Brain microvascular endothelial cell (primary cell): ENCODE measurements at regions not wholly inside any gene's neighbourhood (a gene's known extent, or its start where the extent isn't known, plus 50 kb on each side); places are given as distances from the start of the nearest gene placed in this dataset.

Experiments
- DNase-seq: peaks from one replicate; pipeline ENCODE4 v3.0.0-alpha.2; 2020
- H3K27ac ChIP-seq: fragments of 250-450 bp; sonication (Bioruptor Pico); 2 replicates; pipeline ENCODE4 v1.5.1; 2020; ENCODE audit warnings: mild to moderate bottlenecking, moderate library complexity
- H3K27me3 ChIP-seq: fragments of 250-450 bp; sonication (Bioruptor Pico); replicated peaks from 2 replicates; pipeline ENCODE4 v1.5.1; 2020; ENCODE audit warnings: mild to moderate bottlenecking
- H3K36me3 ChIP-seq: fragments of 250-450 bp; sonication (Bioruptor Pico); replicated peaks from 2 replicates; pipeline ENCODE4 v1.5.1; 2020; ENCODE audit warnings: mild to moderate bottlenecking
- H3K4me3 ChIP-seq: 2 replicates; pipeline ENCODE4 v1.5.1; 2011; ENCODE audit warnings: low read depth, mild to moderate bottlenecking, control low read depth, low read length, moderate library complexity
- in situ Hi-C: cut with HindIII; loops from 2 replicates; pipeline ENCODE4 v1.10.0; 2017; ENCODE audit warnings: low sequenced_read_pairs, low pct_ligation_motif_present
- TF ChIP-seq, protein P1 (sequence below): IDR thresholded peaks from 2 replicates; pipeline ENCODE4 v1.5.1; 2011; ENCODE audit warnings: low read depth, mild to moderate bottlenecking, moderate library complexity, low read length, control low read depth, inconsistent platforms; ENCODE audit errors: missing control alignments

DNA sequence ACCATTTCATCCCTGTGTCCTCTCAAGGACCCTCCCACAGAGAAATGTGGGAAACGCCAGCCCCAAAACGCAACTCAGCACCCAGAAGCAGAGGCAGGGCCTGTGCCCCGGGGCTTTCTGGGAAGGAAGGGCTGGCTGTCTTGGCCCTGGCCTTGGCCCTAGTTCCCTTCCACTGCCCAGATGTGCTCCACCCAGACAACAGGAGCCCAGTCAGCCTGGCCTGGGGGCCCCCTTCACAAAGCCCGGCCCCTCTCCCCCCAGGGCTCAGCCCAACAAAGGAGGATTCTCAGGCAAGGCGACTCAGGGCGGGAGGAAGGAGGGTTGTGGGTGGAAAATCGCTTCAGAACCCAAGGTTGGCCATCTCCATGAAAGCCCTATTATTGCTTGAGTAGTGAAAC is 82.5 kb downstream of the PJA1 start:
- Histone ChIP-seq H3K4me3 (no peak overlapping the region), H3K27ac (no peak overlapping the region)
- TF ChIP-seq, protein P1, sequence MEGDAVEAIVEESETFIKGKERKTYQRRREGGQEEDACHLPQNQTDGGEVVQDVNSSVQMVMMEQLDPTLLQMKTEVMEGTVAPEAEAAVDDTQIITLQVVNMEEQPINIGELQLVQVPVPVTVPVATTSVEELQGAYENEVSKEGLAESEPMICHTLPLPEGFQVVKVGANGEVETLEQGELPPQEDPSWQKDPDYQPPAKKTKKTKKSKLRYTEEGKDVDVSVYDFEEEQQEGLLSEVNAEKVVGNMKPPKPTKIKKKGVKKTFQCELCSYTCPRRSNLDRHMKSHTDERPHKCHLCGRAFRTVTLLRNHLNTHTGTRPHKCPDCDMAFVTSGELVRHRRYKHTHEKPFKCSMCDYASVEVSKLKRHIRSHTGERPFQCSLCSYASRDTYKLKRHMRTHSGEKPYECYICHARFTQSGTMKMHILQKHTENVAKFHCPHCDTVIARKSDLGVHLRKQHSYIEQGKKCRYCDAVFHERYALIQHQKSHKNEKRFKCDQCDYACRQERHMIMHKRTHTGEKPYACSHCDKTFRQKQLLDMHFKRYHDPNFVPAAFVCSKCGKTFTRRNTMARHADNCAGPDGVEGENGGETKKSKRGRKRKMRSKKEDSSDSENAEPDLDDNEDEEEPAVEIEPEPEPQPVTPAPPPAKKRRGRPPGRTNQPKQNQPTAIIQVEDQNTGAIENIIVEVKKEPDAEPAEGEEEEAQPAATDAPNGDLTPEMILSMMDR = no peak

DNA sequence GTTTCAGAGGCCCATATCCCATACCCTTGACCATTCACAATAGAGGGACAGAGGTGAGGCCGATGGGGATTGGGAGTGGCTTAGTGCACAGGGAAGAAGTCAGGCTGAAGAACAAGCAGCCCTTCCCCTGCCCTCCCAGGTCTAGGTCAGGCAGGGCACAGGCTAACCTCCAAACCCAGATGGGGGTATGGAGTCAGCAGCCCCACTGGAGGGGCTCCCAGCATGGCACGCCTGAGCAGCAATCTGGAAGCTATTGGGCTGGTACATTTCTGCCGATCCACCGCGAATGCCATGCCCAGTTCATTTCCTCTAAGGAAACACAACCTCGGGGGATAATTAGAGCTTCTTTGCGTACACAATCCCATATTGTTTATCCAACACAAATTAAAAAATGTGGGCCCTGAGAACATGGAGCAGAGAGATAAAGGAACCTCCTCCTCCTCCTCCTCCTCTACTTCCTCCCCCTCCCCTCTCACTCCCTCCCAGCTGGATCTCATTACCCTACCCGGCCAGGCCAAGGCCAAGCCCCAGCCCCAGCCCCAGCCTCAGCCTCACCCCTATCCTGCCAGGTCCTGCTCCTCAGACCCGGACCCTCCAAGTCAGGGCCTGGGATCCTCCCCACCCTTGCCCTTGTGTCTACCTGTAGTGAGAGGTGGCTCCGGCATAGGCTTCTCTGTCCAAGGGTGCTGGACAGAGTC is 83.0 kb downstream of the PJA1 start:
- H3K4me3 ChIP-seq = no peak overlapping the region
- in situ Hi-C loops = no loop called here
- no peaks in the 10 kb centered on the region for H3K36me3 ChIP-seq
- no peaks in the 10 kb centered on the region for H3K27me3 ChIP-seq
- no peak overlapping the region for H3K27ac ChIP-seq
- no peak for DNase-seq
- TF ChIP-seq, protein P1 = no peak

More for the DNA sequence above, 82.5 kb downstream of the PJA1 start:
- in situ Hi-C loops = no loop called here
- Histone ChIP-seq H3K36me3 (no peaks in the 10 kb centered on the region), H3K27me3 (no peaks in the 10 kb centered on the region)
- no peak for DNase-seq

DNA sequence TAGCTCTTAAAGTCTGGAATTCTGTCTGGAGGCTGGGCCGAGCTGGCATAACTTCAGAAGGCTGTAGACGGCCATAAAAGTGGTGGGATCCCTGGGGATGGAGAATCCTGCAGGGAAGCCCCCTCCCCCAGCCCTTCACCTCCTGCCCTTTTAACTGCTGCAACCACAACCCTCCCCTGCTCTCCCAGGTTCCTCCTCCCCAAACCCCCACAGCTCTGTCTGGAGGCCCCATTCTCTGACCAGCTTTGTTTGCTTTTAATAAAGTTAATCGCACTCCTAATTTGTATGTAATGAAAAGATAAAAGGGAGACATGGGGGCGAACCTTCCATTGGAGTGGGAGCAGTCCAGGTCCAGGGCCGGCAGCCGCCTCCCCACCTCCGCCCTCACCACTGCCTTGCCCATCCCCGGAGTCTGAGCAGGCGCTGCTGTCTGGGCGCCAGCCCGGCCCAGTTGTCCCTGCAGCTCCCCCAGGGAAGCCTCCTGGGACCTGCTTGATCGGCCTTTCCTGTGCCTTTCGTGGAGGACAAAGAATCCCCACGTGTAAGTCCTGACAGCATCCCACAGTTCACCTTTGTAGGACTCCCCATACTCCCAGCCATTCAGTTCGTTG is 84.3 kb downstream of the PJA1 start:
- Histone ChIP-seq H3K36me3 (no peaks in the 10 kb centered on the region), H3K27ac (no peak overlapping the region), H3K27me3 (no peaks in the 10 kb centered on the region), H3K4me3 (no peak overlapping the region)
- in situ Hi-C loops = no loop called here
- DNase-seq = no peak
- TF ChIP-seq, protein P1 = no peak

DNA sequence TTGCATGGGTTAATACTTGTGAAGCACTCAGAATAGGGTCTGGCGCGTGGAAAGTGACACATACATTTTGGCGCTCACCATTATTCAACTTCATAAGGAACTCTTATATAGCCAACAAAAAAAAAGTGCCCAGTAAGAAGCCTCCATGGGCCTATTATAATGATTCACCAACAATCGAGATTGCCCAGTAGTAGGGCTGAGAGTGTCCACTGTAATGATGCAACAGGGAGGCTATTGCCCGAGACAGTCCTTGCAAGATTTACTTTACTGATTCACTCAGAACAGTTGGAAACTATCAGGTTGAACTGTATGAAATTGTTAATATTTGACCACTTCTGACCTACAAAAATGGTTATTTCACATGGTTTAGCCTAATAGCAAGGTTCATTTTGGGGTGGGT is 86.0 kb downstream of the PJA1 start:
- no peaks in the 10 kb centered on the region for H3K27me3 ChIP-seq
- in situ Hi-C loops = no loop called here
- DNase-seq = no peak
- TF ChIP-seq, protein P1 = no peak
- no peak overlapping the region for H3K27ac ChIP-seq
- H3K36me3 ChIP-seq = no peaks in the 10 kb centered on the region
- no peak overlapping the region for H3K4me3 ChIP-seq

- in situ Hi-C loops = no loop called here
- Histone ChIP-seq H3K4me3 (no peak overlapping the region), H3K27ac (no peak overlapping the region), H3K27me3 (no peaks in the 10 kb centered on the region), H3K36me3 (no peaks in the 10 kb centered on the region)
- TF ChIP-seq, protein P1 = no peak
- no peak for DNase-seq
Measured at GRCh38 chrX:69077895-69078455, 87.3 kb downstream of the PJA1 start.
